OCI-LY7 (cell line): ENCODE measurements at regions not wholly inside any gene's neighbourhood (a gene's known extent, or its start where the extent isn't known, plus 50 kb on each side); places are given as distances from the start of the nearest gene placed in this dataset.

Source experiments
- BruUV-seq: library from RNA; stranded (reverse); fragments of 400-500 nt; replicated peaks from 2 replicates; lab custom pipeline; 2021; lab: Mats Ljungman, UMichigan
- CTCF ChIA-PET: fragments of 300-600 bp; sonication (Branson Sonifier 250); formaldehyde crosslinking; loops from one replicate; lab custom pipeline; 2022; ENCODE audit warnings: antibody characterized with exemption; ENCODE audit not compliant: unreplicated experiment; lab: Charles Lee
- POLR2A ChIA-PET: fragments of 300-600 bp; sonication (Branson Sonifier 250); formaldehyde crosslinking; loops from one replicate; lab custom pipeline; 2022; ENCODE audit warnings: antibody characterized with exemption; lab: Charles Lee
- DNase-seq: peaks from one replicate; pipeline ENCODE4 v3.0.0-alpha.2; 2015; ENCODE audit warnings: low spot score
- H2AFZ ChIP-seq: fragments of 200-600 bp; sonication (generic), shearing (Covaris generic); 2 replicates; pipeline ENCODE4 v1.6.1; 2014; ENCODE audit warnings: mild to moderate bottlenecking, antibody characterized with exemption, low read length, moderate library complexity
- H3K27ac ChIP-seq: fragments of 200-600 bp; sonication (generic); 2 replicates; pipeline ENCODE4 v1.5.1; 2014; ENCODE audit warnings: mixed run types, low read depth, mild to moderate bottlenecking, moderate library complexity, low read length, inconsistent platforms; ENCODE audit not compliant: poor library complexity, severe bottlenecking
- H3K36me3 ChIP-seq: fragments of 200-600 bp; sonication (generic); 2 replicates; pipeline ENCODE4 v1.6.1; 2014; ENCODE audit warnings: mild to moderate bottlenecking, antibody characterized with exemption, low read length, moderate library complexity, mixed read lengths; ENCODE audit not compliant: insufficient read depth
- H3K4me1 ChIP-seq: fragments of 200-600 bp; sonication (generic); 2 replicates; pipeline ENCODE4 v1.5.1; 2014; ENCODE audit warnings: mild to moderate bottlenecking, low read length; ENCODE audit not compliant: insufficient read depth, poor library complexity, severe bottlenecking
- H3K4me2 ChIP-seq: fragments of 200-600 bp; sonication (generic); 2 replicates; pipeline ENCODE4 v1.6.1; 2014; ENCODE audit warnings: mild to moderate bottlenecking, low read length
- H3K4me3 ChIP-seq: fragments of 200-600 bp; sonication (generic); 2 replicates; pipeline ENCODE4 v1.5.1; 2014; ENCODE audit warnings: mild to moderate bottlenecking, low read depth, low read length; ENCODE audit not compliant: poor library complexity, severe bottlenecking
- H3K79me2 ChIP-seq: fragments of 200-600 bp; sonication (generic); 2 replicates; pipeline ENCODE4 v1.6.1; 2016; ENCODE audit warnings: low read depth, mild to moderate bottlenecking, low read length, moderate library complexity, mixed read lengths; ENCODE audit not compliant: insufficient read depth
- H3K9me2 ChIP-seq: fragments of 200-600 bp; sonication (generic); 2 replicates; pipeline ENCODE4 v1.6.1; 2016; ENCODE audit warnings: mild to moderate bottlenecking, low read length, mixed read lengths; ENCODE audit not compliant: insufficient read depth
- H3K9me3 ChIP-seq: fragments of 200-600 bp; sonication (generic); 2 replicates; pipeline ENCODE4 v1.6.1; 2014; ENCODE audit warnings: mild to moderate bottlenecking, mixed run types, low read length, mixed read lengths
- H4K20me1 ChIP-seq: fragments of 200-600 bp; sonication (generic); 2 replicates; pipeline ENCODE4 v1.6.1; 2014; ENCODE audit warnings: mild to moderate bottlenecking, antibody characterized with exemption, low read length, moderate library complexity, mixed read lengths; ENCODE audit not compliant: insufficient read depth
- EZH2phosphoT487 ChIP-seq: fragments of 200-600 bp; sonication (generic); IDR thresholded peaks from 2 replicates; pipeline ENCODE4 v1.6.1; 2018; ENCODE audit warnings: low read depth, borderline replicate concordance, mild to moderate bottlenecking, mixed run types, antibody characterized with exemption, low read length, moderate library complexity, mixed read lengths
- intact Hi-C: fragments of 100-400 bp; cut with micrococcal nuclease; formaldehyde crosslinking; loops from one replicate; pipeline ENCODE4 v1.10.0; 2022; ENCODE audit not compliant: unreplicated experiment
- TF ChIP-seq, protein P1 (sequence below): fragments of 200-600 bp; sonication (generic); conservative IDR thresholded peaks from 2 replicates; pipeline ENCODE4 v1.5.1; 2014; ENCODE audit warnings: mild to moderate bottlenecking, antibody characterized with exemption, low read length, moderate library complexity, mixed read lengths

DNA sequence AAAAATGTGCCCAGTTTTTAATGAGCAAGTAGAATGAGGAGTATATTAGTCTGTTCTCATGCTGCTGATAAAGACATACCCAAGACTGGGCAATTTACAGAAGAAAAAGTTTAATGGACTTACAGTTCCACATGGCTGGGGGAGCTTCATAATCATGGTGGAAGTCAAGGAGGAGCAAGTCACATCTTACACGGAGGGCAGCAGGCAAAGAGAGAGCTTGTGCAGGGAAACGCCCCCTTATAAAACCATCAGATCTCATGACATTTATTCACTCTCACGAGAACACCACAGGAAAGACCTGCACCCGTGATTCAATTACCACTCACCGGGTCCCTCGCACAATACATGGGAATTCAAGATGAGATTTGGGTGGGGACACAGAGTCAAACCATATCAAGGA is 111.7 kb upstream of the CNTN6 start:
- no peak overlapping the region for H3K4me3 ChIP-seq
- BruUV-seq = no TSS peak
- H3K4me1 ChIP-seq = no peaks in the 10 kb centered on the region
- no peak overlapping the region for H3K4me2 ChIP-seq
- no peaks in the 10 kb centered on the region for H3K9me3 ChIP-seq
- DNase-seq = no peak
- no peak overlapping the region for H3K27ac ChIP-seq
- H3K36me3 ChIP-seq = no peaks in the 10 kb centered on the region
- ChIA-PET POLR2A (no interaction called here), CTCF (no interaction called here)
- H3K9me2 ChIP-seq = no peaks in the 10 kb centered on the region
- H3K79me2 ChIP-seq = no peaks in the 10 kb centered on the region
- intact Hi-C loops = no loop called here
- TF ChIP-seq, protein P1, sequence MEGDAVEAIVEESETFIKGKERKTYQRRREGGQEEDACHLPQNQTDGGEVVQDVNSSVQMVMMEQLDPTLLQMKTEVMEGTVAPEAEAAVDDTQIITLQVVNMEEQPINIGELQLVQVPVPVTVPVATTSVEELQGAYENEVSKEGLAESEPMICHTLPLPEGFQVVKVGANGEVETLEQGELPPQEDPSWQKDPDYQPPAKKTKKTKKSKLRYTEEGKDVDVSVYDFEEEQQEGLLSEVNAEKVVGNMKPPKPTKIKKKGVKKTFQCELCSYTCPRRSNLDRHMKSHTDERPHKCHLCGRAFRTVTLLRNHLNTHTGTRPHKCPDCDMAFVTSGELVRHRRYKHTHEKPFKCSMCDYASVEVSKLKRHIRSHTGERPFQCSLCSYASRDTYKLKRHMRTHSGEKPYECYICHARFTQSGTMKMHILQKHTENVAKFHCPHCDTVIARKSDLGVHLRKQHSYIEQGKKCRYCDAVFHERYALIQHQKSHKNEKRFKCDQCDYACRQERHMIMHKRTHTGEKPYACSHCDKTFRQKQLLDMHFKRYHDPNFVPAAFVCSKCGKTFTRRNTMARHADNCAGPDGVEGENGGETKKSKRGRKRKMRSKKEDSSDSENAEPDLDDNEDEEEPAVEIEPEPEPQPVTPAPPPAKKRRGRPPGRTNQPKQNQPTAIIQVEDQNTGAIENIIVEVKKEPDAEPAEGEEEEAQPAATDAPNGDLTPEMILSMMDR = no peak
- no peak for TF ChIP-seq EZH2phosphoT487
- H2AFZ ChIP-seq = no peak overlapping the region
- H4K20me1 ChIP-seq = no peaks in the 10 kb centered on the region

DNA sequence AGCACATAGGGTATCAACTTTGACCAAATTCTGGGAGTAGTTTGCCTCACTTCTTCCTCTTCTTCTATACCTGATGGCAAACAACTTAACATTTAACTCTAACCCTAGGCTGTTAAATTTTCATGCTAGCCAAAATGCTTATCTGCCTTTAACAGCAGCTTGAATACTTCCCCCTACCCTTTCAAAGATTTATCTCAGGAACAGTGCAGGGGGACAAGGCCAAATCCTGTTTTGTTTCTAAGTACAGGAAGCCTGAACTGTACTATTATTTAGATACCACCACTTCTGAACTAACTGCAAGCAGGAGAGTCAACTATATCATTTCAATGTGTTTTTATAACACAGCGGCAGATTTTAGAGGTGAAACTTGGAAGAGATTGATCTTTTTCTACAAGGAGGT is 104.0 kb upstream of the CNTN6 start:
- Histone ChIP-seq H2AFZ (no peak overlapping the region), H3K27ac (no peak overlapping the region), H3K9me2 (no peaks in the 10 kb centered on the region), H3K4me2 (no peak overlapping the region), H3K4me1 (no peaks in the 10 kb centered on the region), H3K79me2 (no peaks in the 10 kb centered on the region), H3K9me3 (no peaks in the 10 kb centered on the region), H4K20me1 (no peaks in the 10 kb centered on the region), H3K36me3 (no peaks in the 10 kb centered on the region), H3K4me3 (no peak overlapping the region)
- ChIA-PET CTCF (no interaction called here), POLR2A (no interaction called here)
- no TSS peak for BruUV-seq
- intact Hi-C loops = no loop called here
- DNase-seq = no peak
- TF ChIP-seq, protein P1 = no peak
- TF ChIP-seq EZH2phosphoT487 = no peak

DNA sequence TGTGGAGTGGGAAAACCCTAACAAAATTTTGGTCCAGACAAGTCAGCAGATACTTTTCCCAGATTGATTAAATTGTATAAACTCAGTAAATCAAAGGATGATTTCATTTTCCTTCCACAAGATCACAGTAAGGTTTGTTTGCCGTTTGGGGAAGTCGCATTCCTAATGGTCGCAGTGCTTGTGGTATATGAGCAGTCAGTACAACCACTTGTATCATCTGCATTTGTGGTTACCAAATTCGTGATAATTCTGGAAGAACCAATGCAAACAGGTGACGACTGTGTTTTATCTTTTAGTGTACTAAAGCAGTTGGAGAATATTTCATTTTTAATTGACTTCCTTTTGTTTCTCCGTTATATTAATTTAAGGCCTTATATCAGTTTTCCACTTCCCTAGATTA is 100.0 kb upstream of the CNTN6 start:
- intact Hi-C loops = no loop called here
- ChIA-PET POLR2A (no interaction called here), CTCF (no interaction called here)
- Histone ChIP-seq H3K4me2 (no peak overlapping the region), H3K9me3 (no peaks in the 10 kb centered on the region), H4K20me1 (no peaks in the 10 kb centered on the region), H3K36me3 (no peaks in the 10 kb centered on the region), H2AFZ (no peak overlapping the region), H3K9me2 (no peaks in the 10 kb centered on the region), H3K4me3 (no peak overlapping the region), H3K4me1 (no peaks in the 10 kb centered on the region), H3K79me2 (no peaks in the 10 kb centered on the region), H3K27ac (no peak overlapping the region)
- no peak for DNase-seq
- BruUV-seq = no TSS peak
- no peak for TF ChIP-seq EZH2phosphoT487
- TF ChIP-seq, protein P1 = no peak
